ENCODE measurements at regions not wholly inside any gene's neighbourhood (a gene's known extent, or its start where the extent isn't known, plus 50 kb on each side); places are given as distances from the start of the nearest gene placed in this dataset.

DNA sequence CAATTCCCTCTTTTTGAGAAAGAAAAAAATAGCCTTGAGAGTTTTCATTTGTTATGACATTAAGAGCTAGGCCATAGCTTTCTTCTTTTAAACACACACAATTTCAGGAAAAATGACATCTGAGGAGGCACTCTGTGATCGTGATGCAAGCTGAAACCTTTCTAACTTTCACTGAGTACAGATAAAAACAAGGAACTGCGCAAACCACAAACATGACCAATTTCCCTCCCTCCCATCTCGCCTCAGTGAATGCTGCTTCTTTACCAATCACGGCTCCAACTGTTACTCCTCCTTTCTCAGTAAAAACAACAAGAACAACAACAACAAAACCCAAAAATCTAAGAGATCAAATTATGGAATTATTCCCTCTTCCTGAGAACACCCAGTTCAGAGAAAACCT, 626.8 kb downstream of the TLL1 start:
- DNase-seq: no peak

DNA sequence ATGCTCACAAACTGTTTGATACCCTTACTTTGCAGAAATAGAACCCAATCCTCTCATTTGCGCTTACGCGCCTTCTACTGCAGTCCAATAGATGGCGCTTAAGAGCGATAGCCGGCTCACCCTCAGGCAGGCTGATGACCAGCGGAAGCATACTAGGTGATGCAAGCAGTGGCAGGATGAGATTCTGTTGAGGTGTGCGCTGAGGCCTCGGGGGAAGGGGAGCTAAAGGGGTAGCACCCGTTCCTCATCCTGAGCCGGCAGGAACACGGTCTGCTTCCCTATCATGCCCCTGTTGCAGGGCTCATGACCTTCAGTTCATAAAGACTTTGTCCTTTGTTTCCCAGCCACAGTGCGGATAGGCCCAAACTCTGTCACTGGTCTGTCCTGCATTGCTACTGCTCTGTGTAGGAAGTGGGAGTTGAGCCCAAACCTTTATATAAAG, 628.9 kb downstream of the TLL1 start:
- no peak for DNase-seq

DNA sequence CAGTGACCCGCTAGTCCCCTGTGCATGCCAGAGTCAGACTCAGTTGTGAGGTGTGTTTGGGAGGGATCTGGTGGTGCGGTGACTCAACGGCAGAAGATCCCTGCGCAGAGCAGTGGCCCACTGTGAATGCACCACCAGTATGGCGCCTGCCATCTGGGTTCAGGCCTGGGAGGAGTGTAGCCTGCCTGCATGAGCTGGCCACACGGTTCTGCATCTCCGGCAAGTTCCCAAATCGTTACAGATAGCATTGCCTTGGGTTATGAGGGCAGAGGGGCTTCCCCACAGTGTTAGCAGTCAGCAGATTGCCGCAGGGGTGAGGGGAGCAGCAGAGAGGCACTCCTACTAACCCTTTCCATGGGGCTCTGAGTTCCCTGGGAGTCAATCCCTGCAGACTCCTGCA, 629.6 kb downstream of the TLL1 start:
- DNase-seq: no peak

DNA sequence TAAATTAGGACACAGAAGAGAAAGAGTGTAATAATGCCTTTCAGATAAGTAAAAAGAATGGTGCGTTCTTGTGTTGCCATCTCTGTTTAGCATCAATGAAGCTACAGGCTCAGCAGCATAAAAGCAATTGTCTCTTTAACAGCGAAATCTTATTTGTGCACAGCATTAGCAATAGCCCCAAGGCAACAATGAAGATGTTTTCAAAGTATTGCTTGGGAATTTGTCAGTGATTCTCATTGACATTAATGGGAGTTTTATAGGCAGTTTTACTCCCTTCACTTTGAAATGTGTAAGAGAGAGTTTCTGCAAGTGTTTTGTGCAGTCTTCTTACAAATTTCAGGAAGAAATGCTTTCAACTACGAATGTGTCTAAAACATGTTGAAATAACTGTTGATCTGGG, 633.0 kb downstream of the TLL1 start:
- DNase-seq: no peak

DNA sequence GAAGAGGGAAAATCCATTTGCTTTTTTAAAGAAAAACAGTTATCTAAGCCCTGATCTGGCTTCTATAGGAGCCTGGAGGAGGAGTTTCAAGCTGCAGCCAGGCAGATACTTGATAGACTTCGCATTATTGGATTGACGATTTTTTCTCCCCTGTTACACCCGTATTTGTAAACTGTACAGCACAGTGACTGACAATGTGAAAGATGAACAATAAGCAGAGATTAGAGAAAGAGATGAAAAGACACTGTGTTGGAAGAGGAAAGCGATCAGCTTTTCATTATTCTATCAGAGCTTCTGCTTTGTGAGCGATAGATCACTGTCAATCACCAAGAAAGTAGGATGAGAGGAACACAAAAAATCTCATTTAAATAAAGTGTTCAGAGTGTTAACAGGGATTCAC, 639.2 kb downstream of the TLL1 start:
- DNase-seq: no peak

DNA sequence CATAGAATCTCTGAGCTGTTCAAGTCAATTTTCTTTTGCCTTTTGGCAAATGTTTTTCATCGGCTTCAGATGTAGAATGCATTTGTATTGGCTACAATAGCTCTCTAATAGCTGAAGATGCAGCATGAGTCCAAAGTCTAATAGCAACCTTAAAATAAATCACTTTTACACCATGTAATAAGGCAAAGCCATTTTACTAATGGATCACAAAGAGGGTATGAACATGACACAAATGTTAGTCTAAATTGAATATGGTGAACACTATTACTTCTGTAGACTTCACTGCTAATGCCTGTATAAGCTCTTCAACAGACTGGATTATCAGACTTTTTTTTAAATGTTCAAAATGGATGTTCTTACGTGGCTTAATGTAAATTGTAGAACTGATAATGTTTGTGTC, 645.3 kb downstream of the TLL1 start:
- no peak for DNase-seq

DNA sequence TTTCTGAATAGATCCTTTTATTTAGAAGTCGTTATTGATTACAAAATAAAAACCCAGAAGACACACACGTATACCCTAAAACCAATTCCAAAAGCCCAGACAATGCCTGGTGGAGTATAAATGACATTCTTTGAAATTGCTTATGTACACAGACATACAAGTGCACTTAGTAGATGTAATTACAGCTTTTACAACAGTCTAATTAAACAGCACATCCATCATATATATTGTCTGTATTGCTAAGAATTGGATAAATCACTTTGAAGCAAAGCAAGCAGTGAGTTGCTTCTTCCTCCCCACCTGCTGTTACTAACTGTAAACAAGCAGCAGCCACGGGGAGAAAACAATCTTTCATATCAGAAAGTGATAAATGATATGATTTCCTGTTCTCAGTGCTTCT, 645.7 kb downstream of the TLL1 start:
- no peak for DNase-seq

DNA sequence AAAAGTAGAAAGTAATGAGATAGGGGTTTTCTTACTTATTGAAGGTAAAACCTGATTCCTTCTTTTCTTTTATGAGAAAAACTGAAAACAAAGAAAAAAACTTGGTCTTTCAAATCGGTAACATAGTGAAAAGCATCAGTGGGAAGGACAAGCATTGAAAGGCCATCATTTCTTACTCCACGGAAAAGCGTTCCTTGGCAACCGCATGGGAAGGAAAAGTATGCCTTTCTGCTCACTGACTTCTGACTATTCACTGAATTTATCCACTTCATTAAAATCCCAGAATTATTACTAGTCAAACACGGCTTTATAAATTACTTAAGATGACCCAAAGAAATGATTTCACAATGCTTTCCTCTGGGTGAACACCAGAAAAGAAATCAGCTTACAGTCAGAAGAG, 646.7 kb downstream of the TLL1 start:
- no peak for DNase-seq

DNA sequence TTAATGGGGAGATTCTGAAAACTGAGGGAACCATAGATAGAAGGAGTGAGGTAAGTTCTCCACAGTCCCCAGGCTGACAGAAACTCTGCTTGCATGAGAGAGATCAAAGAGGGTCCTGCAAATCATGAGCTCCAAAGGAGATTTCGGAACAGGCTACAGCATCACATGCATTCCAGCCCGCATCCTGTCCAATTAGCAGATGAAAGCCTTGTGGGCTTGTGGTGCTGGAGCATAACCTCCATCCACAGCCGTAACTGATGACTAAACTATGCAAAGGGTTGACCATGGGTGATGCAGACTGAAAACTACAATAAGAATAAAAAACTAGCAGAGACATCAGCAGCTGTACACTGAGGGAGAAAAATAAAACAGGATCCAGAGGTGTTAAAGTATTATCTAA, 654.5 kb downstream of the TLL1 start:
- no peak for DNase-seq

DNA sequence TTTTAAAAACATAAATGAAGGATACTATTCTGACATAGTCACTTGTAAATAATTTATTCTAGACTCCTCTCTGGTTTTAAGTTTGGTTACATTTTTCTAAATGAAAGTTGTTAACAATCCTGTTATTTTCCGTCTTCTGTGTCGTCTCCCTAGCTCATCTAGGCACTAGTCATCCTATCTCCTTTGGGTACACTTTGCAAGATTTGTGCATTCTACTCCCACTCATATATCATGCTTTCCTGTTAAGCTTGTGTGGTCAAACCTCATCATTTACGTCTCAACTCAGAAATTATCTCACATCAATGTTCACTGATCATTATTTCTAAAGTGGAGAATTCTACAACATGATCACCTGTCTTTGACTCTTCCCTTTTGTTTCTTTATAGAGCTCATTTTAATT, 658.7 kb downstream of the TLL1 start:
- no peak for DNase-seq

DNA sequence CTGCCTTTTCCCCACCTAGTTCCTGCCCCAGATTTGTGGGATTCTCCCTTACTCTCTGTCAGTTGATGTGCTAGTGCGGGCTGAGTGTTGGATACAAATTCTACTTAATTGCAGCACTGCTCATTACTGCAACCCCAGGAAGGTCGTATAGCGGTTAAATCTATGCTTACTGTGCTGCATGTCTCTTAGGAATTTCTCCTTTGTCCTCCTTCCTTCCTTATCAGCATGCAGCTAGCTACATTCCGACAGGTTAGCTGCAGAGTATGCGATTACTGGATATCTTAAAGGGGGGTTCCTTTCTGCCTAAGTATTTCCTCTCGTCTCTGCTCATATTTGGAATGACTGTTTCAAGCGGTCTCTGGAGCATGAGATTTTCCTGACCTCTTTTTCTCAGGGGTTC, 662.8 kb downstream of the TLL1 start:
- DNase-seq: no peak

DNA sequence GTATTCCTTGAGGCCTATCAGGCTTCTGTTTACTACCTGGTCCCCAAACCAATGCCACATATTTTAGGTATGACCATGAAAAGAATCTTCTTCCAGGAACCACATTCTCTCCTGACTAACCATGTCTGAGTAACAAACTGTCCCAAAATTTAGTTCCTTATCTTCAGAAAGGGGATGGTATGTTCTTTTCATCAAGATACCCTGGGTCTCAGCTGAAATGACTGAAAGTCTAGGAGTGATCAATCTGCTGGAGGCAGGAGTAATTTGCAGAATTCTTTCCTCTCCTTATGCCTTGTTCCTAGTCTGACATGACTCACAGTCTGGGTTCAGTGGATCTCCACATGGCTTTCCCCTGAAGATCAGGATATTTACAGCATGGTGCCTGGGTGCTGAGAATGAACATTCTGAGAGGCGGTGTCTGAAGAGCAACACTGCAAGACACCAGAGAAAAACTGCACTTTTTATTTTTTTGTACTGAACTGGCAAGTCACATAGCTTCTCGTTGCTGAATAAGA, 665.5 kb downstream of the TLL1 start:
- no peak for DNase-seq

DNA sequence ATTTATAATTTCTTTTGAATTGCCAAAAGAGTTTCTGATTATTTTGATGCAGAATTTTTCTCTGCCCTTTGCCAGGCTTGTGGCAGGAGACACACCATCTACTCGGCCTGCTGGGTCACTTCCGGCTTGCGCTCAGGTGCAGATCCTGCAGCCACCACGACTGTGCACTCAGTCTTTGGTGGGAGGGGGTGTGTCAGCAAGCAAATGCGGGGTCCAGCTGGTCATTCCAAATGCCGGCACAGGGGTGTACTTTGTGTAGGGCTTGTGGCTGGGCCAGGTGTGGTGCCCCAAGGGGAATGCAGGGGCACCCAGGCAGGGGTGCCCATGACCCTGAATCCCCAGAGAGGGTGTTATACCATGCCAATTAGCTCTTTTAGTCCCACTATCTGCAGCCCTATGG, 673.0 kb downstream of the TLL1 start:
- no peak for DNase-seq

DNA sequence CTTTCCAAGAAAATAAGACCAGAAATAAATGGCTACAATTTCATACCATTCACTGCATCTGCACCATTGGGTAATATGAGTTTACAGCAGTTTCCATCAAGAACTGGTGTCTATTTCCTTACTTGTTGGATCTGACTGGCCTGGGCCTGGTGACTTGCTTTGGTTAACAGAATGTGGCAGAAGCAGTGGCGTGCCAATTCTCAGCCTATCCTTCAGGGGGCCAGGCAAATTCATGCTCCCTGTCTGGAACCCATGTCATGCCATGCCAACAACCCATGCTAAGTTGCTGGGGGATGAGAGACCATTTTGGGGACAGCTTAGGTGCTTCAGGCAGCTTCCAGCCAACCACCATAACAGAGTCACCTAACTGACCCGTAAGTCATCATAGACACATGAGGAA, 656.7 kb downstream of the SPOCK3 start:
- no peak for DNase-seq

DNA sequence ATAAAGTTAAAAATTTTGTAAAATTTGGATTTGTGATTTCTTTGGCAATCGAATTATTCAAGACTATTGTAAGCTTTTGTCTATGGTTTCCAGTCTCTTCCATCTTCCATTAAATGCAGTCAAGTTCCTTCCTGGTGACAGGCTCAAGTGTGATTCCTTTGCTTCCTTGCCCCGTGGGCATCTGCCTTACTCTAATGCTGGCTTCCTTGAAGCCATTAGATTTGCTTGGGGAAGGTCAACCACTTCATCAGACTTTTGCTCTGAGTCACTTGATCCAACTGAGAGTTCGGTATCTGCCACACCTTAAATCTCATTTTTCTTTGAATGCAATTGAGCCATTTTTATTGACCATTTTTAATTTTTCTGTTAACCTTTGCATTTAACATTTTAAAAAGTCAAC, 648.8 kb downstream of the SPOCK3 start:
- no peak for DNase-seq

DNA sequence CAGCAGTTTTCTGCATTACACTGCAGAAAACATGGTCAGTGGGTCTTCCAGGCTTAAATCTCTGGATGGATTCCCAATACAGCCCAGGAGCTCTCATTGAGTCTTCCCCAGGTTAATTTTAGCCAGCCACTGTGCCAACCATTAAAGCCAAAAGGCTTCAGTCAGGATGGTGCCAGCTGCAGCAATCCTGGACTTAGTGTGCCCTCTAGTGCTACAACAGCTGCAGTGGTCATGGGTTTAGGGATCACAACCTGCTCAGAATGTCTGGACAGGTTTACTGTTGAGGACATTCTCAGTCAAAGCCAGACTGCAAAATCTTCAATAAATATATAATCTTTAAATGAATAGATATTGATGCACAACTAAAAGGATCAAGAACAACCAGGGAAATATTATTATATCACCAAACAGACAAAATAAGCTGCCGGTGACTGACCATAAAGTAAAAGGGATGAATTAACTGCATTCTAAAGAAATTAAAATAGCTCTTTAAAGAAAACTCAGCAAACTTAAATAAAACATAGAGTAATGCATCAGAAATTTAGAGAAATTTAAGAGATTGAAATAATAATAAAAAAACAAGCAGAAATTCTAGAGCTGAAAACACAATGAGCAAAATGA, 639.9 kb downstream of the SPOCK3 start:
- DNase-seq: peak; percentile 18 to 81

DNA sequence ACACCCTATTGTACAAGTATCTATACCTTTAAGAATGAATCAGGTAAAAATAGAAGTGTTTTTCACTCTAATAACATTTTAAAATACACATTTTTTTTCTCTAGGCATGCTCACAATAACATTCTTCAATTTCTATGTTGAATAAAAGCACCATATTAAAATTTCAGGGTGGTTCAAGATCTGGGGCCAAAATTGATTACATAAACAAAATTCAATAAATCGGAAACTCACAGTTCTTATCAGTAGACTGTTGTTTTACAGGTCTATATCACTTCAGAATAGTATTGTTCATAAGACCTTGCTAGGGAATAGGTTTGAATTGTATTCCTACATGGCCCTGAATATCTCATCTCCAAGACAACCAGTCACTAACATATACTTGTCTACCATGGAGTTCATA, 634.0 kb downstream of the SPOCK3 start:
- DNase-seq: no peak

DNA sequence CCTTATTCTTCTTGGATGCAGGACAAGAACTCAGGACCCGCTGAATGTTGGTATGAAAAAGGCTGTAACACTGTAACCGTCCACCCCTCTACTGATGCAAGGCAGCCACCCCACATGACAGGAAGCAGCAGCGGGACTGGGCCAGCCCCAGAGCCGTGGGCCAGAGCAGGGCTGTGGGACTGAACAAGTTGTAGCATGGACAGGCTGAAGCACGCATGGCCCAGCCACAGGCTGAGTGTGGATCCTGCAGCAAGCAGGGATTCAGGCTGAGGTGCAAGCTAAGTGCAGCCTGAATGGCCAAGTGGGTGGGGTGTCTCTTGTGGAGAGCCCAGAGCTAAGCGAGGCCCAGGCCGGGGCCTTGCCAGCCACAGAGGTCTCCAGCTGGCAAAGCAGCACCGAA, 632.2 kb downstream of the SPOCK3 start:
- no peak for DNase-seq

DNA sequence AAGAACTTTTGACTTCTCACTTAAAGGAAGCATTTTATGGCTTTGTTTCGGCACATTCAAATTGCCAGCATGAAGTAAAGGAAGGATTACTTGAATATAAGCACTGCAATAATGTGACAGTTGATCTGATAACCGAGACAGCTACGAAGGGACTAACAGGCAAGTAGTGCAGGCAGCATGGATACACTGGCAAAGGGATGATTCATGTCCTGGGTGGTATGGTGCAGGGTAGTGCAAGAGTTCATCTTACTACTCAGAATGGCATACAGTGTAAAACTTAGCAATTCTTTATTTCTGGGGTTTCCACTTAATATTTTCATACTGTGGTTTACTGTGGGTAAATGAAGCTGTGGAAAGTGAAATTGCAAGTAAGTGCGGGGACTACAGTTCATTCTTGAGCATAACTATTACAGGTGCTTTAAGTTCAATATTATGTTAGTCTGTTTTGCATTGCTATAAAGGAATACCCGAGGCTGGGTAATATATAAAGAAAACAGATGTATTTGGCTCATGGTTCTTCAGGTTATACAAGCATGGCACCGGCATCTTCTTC, 611.8 kb downstream of the SPOCK3 start:
- DNase-seq: no peak

DNA sequence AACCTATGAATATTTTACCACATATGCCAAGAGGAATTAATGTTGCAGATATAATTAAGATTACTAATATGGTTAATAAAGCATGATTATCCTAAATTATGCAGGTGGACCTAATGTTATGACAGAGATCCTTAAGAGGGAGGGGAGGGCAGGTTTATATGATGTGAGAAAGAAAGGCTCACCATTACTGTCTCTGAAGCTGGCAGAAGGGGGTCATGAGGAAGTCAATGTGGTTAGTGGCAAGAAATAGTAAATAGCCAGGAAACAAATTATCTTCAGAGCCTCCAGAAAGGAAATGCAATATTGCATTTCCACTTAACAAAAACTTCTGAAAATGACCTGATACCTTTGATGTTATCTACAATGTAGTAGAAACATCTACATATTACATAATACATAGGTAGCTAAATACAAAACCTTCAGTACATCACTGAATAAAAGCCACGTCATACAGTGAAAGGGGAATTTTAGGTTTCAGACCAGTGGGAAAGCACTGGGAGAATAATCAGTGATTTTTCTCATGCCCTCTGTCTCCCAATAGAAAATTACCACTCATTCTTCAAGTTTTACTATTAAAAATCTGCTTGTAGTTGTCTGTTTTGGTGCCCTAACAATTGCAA, 609.2 kb downstream of the SPOCK3 start:
- DNase-seq: no peak

DNA sequence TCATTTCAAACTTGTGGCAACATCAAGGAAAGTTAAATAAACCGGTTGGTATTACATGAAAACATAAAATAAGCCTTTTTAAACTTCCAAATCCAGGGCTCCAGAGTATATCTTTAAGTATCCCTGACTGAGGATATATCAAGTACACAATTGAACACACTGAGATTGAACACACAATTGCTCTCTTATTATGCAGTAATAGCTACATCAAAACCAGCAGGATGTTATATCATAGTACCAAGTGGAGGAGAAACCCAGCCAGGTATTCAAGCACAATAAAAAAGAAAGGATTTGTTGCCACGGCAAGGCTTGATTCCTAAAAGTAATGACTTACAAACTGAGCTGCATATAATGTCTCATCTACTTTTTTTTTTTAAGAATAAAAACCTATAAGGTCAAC, 605.8 kb downstream of the SPOCK3 start:
- no peak for DNase-seq

DNA sequence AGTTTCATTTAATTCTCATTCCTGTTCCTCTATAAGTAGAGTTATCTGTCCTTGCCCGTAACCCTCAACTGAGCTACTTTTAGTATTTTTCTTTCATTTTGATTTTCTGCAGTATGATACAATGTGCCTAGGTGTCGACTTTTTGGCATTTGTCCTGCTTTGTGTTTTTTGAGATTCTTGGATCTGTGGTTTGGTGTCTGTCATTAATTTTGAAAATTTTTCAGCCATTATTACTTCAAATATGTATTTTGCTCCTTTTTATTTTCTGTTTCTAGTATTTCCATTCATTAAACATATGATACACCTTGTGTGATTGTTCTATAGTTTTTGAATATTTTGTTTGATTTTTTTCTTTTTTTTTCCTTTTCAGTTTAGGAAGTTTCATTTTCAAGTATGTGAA, 598.9 kb downstream of the SPOCK3 start:
- no peak for DNase-seq

DNA sequence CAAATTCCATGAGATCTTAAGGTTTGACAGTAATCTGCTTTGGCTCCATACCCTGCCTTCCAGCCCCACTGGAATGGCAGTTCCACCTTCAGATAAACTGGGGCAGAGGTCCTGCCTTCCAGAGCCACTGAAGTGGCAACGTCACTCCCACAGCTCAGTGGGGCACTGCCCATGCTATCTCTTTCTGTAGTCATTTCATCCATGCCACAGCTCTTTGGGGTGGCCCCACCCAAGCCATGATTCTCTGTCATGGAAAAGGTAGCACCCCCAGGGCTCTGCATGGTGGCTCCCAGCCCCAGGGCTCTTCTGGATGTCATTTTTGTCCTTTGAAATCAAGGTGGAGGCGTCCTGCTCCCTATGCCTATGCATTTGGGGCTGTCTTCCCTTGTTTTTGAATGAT, 596.5 kb downstream of the SPOCK3 start:
- no peak for DNase-seq

DNA sequence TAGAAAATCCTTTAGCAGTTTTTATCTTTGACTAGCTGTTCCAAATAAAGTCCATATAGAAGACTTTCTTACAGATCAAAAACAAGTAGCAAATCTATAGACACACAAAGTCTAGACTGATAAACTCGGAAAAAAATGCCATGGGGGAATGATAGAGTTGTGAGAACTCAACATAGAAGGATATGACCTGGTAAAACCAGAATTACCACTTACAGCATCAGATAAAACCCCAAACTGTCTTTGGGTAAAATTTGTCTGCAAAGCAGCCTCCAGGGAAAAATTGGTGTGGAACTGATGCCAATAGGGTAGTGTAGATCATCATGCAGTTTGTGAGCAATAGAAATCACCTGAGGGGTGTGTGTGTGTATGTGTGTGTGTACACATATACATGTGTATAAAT, 579.1 kb downstream of the SPOCK3 start:
- DNase-seq: no peak

DNA sequence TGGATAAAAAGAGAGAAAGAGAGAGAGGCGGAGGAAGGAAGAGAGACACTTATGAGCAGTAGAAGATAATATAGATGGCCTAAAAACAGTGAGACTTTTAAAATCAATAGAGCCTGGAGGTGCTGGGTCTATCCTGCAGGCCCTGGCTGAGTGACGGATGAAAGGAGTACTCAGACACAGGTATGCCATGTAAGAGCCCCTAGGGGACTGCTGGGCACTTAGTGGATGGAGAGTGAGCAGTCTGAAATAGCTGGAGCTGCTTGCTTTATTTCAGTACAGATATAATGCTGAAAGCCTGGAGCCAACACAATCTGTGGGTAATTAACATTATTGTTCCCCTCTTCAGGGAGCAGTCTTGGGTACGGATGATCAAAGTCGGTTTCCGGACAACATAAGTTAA, 578.6 kb downstream of the SPOCK3 start:
- no peak for DNase-seq

Data from NCI-H446 (cell line).